CD4-positive, alpha-beta T cell treated with Interferon alpha-2 for 1 hour (primary cell): ENCODE measurements at regions not wholly inside any gene's neighbourhood (a gene's known extent, or its start where the extent isn't known, plus 50 kb on each side); places are given as distances from the start of the nearest gene placed in this dataset.
"Not testable (repeated sequence)": the region's sequence is repeated elsewhere in the genome, so short reads cannot be mapped to it uniquely, and the experiment has no call there.

ENCODE experiments used
- DNase-seq, 2 donors: peaks; one replicate each; pipeline ENCODE4 v3.0.0-alpha.2; 2020 to 2022

GRCh38 chr1:182191381-182192115 is 130.0 kb upstream of the ZNF648 start:
- no peak for DNase-seq

GRCh38 chr1:182189535-182190066 is 128.1 kb upstream of the ZNF648 start:
- DNase-seq = no peak

GRCh38 chr1:182186757-182187146 is 125.2 kb upstream of the ZNF648 start:
- no peak for DNase-seq

GRCh38 chr1:182185842-182186756 is 124.6 kb upstream of the ZNF648 start:
- no peak for DNase-seq

GRCh38 chr1:182185136-182185535 is 123.6 kb upstream of the ZNF648 start:
- DNase-seq = no peak

GRCh38 chr1:182183606-182184005 is 122.1 kb upstream of the ZNF648 start:
- DNase-seq = no peak

GRCh38 chr1:182182311-182182710 is 120.8 kb upstream of the ZNF648 start:
- DNase-seq = no peak

GRCh38 chr1:182181167-182181572 is 119.7 kb upstream of the ZNF648 start:
- DNase-seq = no peak

- peak; percentile 1 to 32 for DNase-seq
Observed at GRCh38 chr1:182175361-182175931, 113.9 kb upstream of the ZNF648 start.

- DNase-seq = no peak
Observed at GRCh38 chr1:182174513-182174855, 113.0 kb upstream of the ZNF648 start.

GRCh38 chr1:182173808-182174512 is 112.4 kb upstream of the ZNF648 start:
- DNase-seq = no peak

GRCh38 chr1:182172699-182173098 is 111.2 kb upstream of the ZNF648 start:
- no peak for DNase-seq

GRCh38 chr1:182170891-182171461 is 109.5 kb upstream of the ZNF648 start:
- DNase-seq = peak; percentile 18 to 43

GRCh38 chr1:182169203-182169602 is 107.7 kb upstream of the ZNF648 start:
- peak in 1 of 2 donors; percentile 20 for DNase-seq

- no peak for DNase-seq
Observed at GRCh38 chr1:182166750-182167149, 105.2 kb upstream of the ZNF648 start.

- no peak for DNase-seq
Observed at GRCh38 chr1:182166321-182166720, 104.8 kb upstream of the ZNF648 start.

- DNase-seq = no peak
Observed at GRCh38 chr1:182164273-182164672, 102.8 kb upstream of the ZNF648 start.

- DNase-seq = no peak
Observed at GRCh38 chr1:182163821-182164223, 102.3 kb upstream of the ZNF648 start.

GRCh38 chr1:182159443-182159842 is 97.9 kb upstream of the ZNF648 start:
- DNase-seq = no peak

GRCh38 chr1:182157187-182157586 is 95.7 kb upstream of the ZNF648 start:
- no peak for DNase-seq

GRCh38 chr1:182154425-182154824 is 92.9 kb upstream of the ZNF648 start:
- not testable (repeated sequence) for DNase-seq

GRCh38 chr1:182149411-182149965 is 88.0 kb upstream of the ZNF648 start:
- DNase-seq = peak; percentile 53 to 84
